H9 (cell line): ENCODE measurements at regions not wholly inside any gene's neighbourhood (a gene's known extent, or its start where the extent isn't known, plus 50 kb on each side); places are given as distances from the start of the nearest gene placed in this dataset.

ENCODE experiments used
- DNase-seq: peaks from one replicate; pipeline ENCODE4 v3.0.0-alpha.2; 2017
- H2AFZ ChIP-seq: one replicate; pipeline ENCODE4 v1.6.1; 2013; ENCODE audit warnings: mild to moderate bottlenecking, low read length, control low read depth, moderate library complexity
- H2AK5ac ChIP-seq: 2 replicates; pipeline ENCODE4 v1.6.1; 2013; ENCODE audit warnings: low read length, control low read depth, mixed read lengths; ENCODE audit not compliant: insufficient read length
- H2BK120ac ChIP-seq: one replicate; pipeline ENCODE4 v1.6.1; 2013; ENCODE audit warnings: low read depth, mild to moderate bottlenecking, low read length, control low read depth, inconsistent platforms; ENCODE audit not compliant: poor library complexity, severe bottlenecking
- H2BK12ac ChIP-seq: 2 replicates; pipeline ENCODE4 v1.6.1; 2013; ENCODE audit warnings: low read length, control low read depth, mixed read lengths, low read depth; ENCODE audit not compliant: insufficient read length
- H2BK15ac ChIP-seq: 2 replicates; pipeline ENCODE4 v1.6.1; 2013; ENCODE audit warnings: low read depth, low read length, control low read depth
- H2BK20ac ChIP-seq: one replicate; pipeline ENCODE4 v1.6.1; 2013; ENCODE audit warnings: low read depth, mild to moderate bottlenecking, low read length, control low read depth, inconsistent platforms; ENCODE audit not compliant: poor library complexity, severe bottlenecking
- H2BK5ac ChIP-seq: 2 replicates; pipeline ENCODE4 v1.6.1; 2013; ENCODE audit warnings: low read length, control low read depth, mixed read lengths; ENCODE audit not compliant: insufficient read length
- H3K14ac ChIP-seq: 2 replicates; pipeline ENCODE4 v1.6.1; 2013; ENCODE audit warnings: low read length, control low read depth; ENCODE audit not compliant: insufficient read depth
- H3K18ac ChIP-seq: 2 replicates; pipeline ENCODE4 v1.6.1; 2013; ENCODE audit warnings: low read depth, mild to moderate bottlenecking, mixed read lengths, low read length, control low read depth; ENCODE audit not compliant: insufficient read length
- H3K23ac ChIP-seq: 2 replicates; pipeline ENCODE4 v1.6.1; 2013; ENCODE audit warnings: low read length, control low read depth, mixed read lengths, low read depth; ENCODE audit not compliant: insufficient read length
- H3K23me2 ChIP-seq: 2 replicates; pipeline ENCODE4 v1.6.1; 2013; ENCODE audit warnings: low read depth, mild to moderate bottlenecking, mixed read lengths, low read length, control low read depth; ENCODE audit not compliant: insufficient read length, poor library complexity, severe bottlenecking
- H3K27ac ChIP-seq: 2 replicates; pipeline ENCODE4 v1.5.1; 2013; ENCODE audit warnings: low read length, control low read depth, mixed read lengths, low read depth; ENCODE audit not compliant: insufficient read length
- H3K27me3 ChIP-seq: 2 replicates; pipeline ENCODE4 v1.6.1; 2013; ENCODE audit warnings: low read length, control low read depth, inconsistent platforms; ENCODE audit not compliant: insufficient read depth
- H3K4ac ChIP-seq: 2 replicates; pipeline ENCODE4 v1.6.1; 2013; ENCODE audit warnings: low read depth, mild to moderate bottlenecking, control low read depth, inconsistent platforms, low read length, moderate library complexity
- H3K4me1 ChIP-seq: 2 replicates; pipeline ENCODE4 v1.6.1; 2013; ENCODE audit warnings: low read length, control low read depth, inconsistent platforms; ENCODE audit not compliant: insufficient read depth
- H3K4me2 ChIP-seq: 2 replicates; pipeline ENCODE4 v1.6.1; 2013; ENCODE audit warnings: low read length, control low read depth, mixed read lengths; ENCODE audit not compliant: insufficient read length, insufficient read depth
- H3K56ac ChIP-seq: 2 replicates; pipeline ENCODE4 v1.6.1; 2013; ENCODE audit warnings: low read depth, mild to moderate bottlenecking, mixed read lengths, low read length, control low read depth; ENCODE audit not compliant: insufficient read length
- H3K79me1 ChIP-seq: 2 replicates; pipeline ENCODE4 v1.6.1; 2013; ENCODE audit warnings: low read depth, mild to moderate bottlenecking, moderate library complexity, low read length, control low read depth, inconsistent platforms; ENCODE audit not compliant: insufficient read depth, poor library complexity, severe bottlenecking
- H3K79me2 ChIP-seq: 2 replicates; pipeline ENCODE4 v1.6.1; 2013; ENCODE audit warnings: low read length, control low read depth, inconsistent platforms; ENCODE audit not compliant: insufficient read depth
- H3K9ac ChIP-seq: 2 replicates; pipeline ENCODE4 v1.6.1; 2013; ENCODE audit warnings: low read length, control low read depth, mixed read lengths; ENCODE audit not compliant: insufficient read length; ENCODE audit errors: extremely low read depth
- H3K9me3 ChIP-seq: one replicate; pipeline ENCODE4 v1.6.1; 2013; ENCODE audit warnings: low read depth, low read length, inconsistent platforms; ENCODE audit not compliant: control insufficient read depth
- H3T11ph ChIP-seq: one replicate; pipeline ENCODE4 v1.6.1; 2013; ENCODE audit warnings: mild to moderate bottlenecking, low read length, control low read depth, inconsistent platforms
- H4K20me1 ChIP-seq: one replicate; pipeline ENCODE4 v1.6.1; 2013; ENCODE audit not compliant: control insufficient read depth, insufficient read length, insufficient read depth
- H4K5ac ChIP-seq: 2 replicates; pipeline ENCODE4 v1.6.1; 2013; ENCODE audit warnings: low read depth, mild to moderate bottlenecking, mixed read lengths, low read length, control low read depth; ENCODE audit not compliant: insufficient read length
- H4K8ac ChIP-seq: replicated peaks from 2 replicates; pipeline ENCODE4 v1.6.1; 2013; ENCODE audit warnings: low read length, control low read depth, mixed read lengths, low read depth; ENCODE audit not compliant: insufficient read length
- H4K91ac ChIP-seq: 2 replicates; pipeline ENCODE4 v1.6.1; 2013; ENCODE audit warnings: low read depth, mild to moderate bottlenecking, moderate library complexity, mixed read lengths, low read length, control low read depth; ENCODE audit not compliant: insufficient read length
- H3K27ac Mint-ChIP-seq, 3 experiments: 2 replicates in 2 of 3; 3 replicates in 1 of 3; pipeline ENCODE4 v1.8.0; 2020 to 2021; ENCODE audit warnings: mixed read lengths in 3 of 3, mild to moderate bottlenecking in 1 of 3, moderate library complexity in 1 of 3
- H3K27me3 Mint-ChIP-seq: 2 replicates; pipeline ENCODE4 v1.8.0; 2021; ENCODE audit warnings: low read depth, mild to moderate bottlenecking, moderate library complexity, mixed read lengths
- H3K36me3 Mint-ChIP-seq, 3 experiments: 2 replicates in 2 of 3; 3 replicates in 1 of 3; pipeline ENCODE4 v1.8.0; 2020 to 2021; ENCODE audit warnings: low read depth in 3 of 3, mixed read lengths in 3 of 3; ENCODE audit not compliant: insufficient read depth in 1 of 3
- H3K4me1 Mint-ChIP-seq, 2 experiments: 2 replicates each; pipeline ENCODE4 v1.8.0; 2020; ENCODE audit warnings: mixed read lengths in 2 of 2
- H3K4me3 Mint-ChIP-seq, 2 experiments: 2 replicates in 1 of 2; 3 replicates in 1 of 2; pipeline ENCODE4 v1.8.0; 2020 to 2021; ENCODE audit warnings: mild to moderate bottlenecking in 2 of 2, mixed read lengths in 2 of 2, moderate library complexity in 1 of 2
- H3K9me3 Mint-ChIP-seq, 2 experiments: 2 replicates in 1 of 2; 3 replicates in 1 of 2; pipeline ENCODE4 v1.8.0; 2020; ENCODE audit warnings: mild to moderate bottlenecking in 2 of 2, mixed read lengths in 2 of 2, moderate library complexity in 1 of 2
- WGBS: extraction: QIAGEN DNeasy Blood & Tissue Kit; methylation state at CpG from one replicate; pipeline ENCODE4 v1.1.7; 2013; ENCODE audit warnings: missing lambda C conversion rate, low lambda C conversion rate, mixed read lengths; ENCODE audit not compliant: insufficient read length; ENCODE audit errors: extremely low coverage; 5-methylcytosine and 5-hydroxymethylcytosine counted together
- TF ChIP-seq, protein P1 (sequence below): fragments of 200-600 bp; sonication (generic); conservative IDR thresholded peaks from 3 replicates; pipeline ENCODE4 v1.8.0; 2021; ENCODE audit warnings: antibody characterized with exemption, mild to moderate bottlenecking

DNA sequence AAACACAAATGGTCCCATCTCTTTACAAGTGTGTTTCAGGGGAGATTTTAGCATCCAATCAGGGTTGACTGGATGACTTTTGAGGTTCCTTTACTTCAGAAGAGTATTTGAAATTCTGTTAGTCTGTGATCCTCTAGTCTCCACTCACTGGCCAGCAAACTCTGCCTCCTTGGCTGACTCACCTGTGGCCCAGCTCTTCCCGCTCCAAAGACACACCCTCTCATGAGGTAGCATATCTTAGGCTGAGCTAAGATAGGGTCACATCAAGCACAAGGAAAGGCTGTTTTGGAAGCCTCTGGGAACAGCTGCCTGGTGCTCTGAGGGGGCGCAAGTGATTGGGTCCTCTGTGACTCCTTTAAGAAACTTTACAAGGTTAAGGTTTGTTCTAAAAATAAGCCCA lies 102.3 kb upstream of the FGGY start:
- H2AFZ ChIP-seq: no peak overlapping the region
- H3K23ac ChIP-seq: no peak overlapping the region
- Mint-ChIP-seq H3K27ac (no peak overlapping the region), H3K4me1 (peaks cover 1 to 3% of the 10 kb centered on the region in 2 experiments; a peak in 2 of 4 replicates), H3K36me3 (0 out of 7 replicates have a peak, but pooled peaks cover 0 to 5% (median 3%) of the 10 kb centered on the region in 3 experiments), H3K4me3 (no peak overlapping the region), H3K9me3 (peaks cover 5 to 8% of the 10 kb centered on the region in 2 experiments), H3K27me3 (no peaks in the 10 kb centered on the region)
- no peak overlapping the region for H3T11ph ChIP-seq
- no peak for DNase-seq
- H3K18ac ChIP-seq: no peak overlapping the region
- no peaks in the 10 kb centered on the region for H3K79me2 ChIP-seq
- no peak overlapping the region for H3K4ac ChIP-seq
- no peak overlapping the region for H4K8ac ChIP-seq
- no peaks in the 10 kb centered on the region for H3K79me1 ChIP-seq
- H4K20me1 ChIP-seq: no peaks in the 10 kb centered on the region
- H3K27ac ChIP-seq: no peak overlapping the region
- no peak overlapping the region for H3K4me2 ChIP-seq
- no peak overlapping the region for H2BK12ac ChIP-seq
- no CpG with 5 or more reads among the region's 2 CpGs for WGBS
- no peak overlapping the region for H2BK15ac ChIP-seq
- TF ChIP-seq, protein P1, sequence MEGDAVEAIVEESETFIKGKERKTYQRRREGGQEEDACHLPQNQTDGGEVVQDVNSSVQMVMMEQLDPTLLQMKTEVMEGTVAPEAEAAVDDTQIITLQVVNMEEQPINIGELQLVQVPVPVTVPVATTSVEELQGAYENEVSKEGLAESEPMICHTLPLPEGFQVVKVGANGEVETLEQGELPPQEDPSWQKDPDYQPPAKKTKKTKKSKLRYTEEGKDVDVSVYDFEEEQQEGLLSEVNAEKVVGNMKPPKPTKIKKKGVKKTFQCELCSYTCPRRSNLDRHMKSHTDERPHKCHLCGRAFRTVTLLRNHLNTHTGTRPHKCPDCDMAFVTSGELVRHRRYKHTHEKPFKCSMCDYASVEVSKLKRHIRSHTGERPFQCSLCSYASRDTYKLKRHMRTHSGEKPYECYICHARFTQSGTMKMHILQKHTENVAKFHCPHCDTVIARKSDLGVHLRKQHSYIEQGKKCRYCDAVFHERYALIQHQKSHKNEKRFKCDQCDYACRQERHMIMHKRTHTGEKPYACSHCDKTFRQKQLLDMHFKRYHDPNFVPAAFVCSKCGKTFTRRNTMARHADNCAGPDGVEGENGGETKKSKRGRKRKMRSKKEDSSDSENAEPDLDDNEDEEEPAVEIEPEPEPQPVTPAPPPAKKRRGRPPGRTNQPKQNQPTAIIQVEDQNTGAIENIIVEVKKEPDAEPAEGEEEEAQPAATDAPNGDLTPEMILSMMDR: no peak
- H3K4me1 ChIP-seq: no peaks in the 10 kb centered on the region
- no peak overlapping the region for H3K14ac ChIP-seq
- H2BK120ac ChIP-seq: no peak overlapping the region
- H4K91ac ChIP-seq: no peak overlapping the region
- no peak overlapping the region for H2BK5ac ChIP-seq
- H4K5ac ChIP-seq: no peak overlapping the region
- H3K27me3 ChIP-seq: no peaks in the 10 kb centered on the region
- H3K56ac ChIP-seq: no peak overlapping the region
- H2AK5ac ChIP-seq: no peak overlapping the region
- no peak overlapping the region for H3K9ac ChIP-seq
- H3K23me2 ChIP-seq: no peaks in the 10 kb centered on the region
- H2BK20ac ChIP-seq: no peak overlapping the region
- no peaks in the 10 kb centered on the region for H3K9me3 ChIP-seq
